Astrocyte (in vitro differentiated cells and primary cell): ENCODE measurements at regions not wholly inside any gene's neighbourhood (a gene's known extent, or its start where the extent isn't known, plus 50 kb on each side); places are given as distances from the start of the nearest gene placed in this dataset.

ENCODE experiments used
- DNase-seq: peaks from one replicate; pipeline ENCODE4 v3.0.0-alpha.2; 2010; ENCODE audit warnings: low read depth
- FAIRE-seq: peaks from 2 replicates; lab custom pipeline; 2011; peaks lifted over from hg19 to GRCh38; lab: Jason Lieb, UNC
- H2AFZ ChIP-seq: 2 replicates; pipeline ENCODE4 v1.6.0; 2012; ENCODE audit warnings: low read depth, low read length, inconsistent platforms
- H3K27ac ChIP-seq: 2 replicates; pipeline ENCODE4 v1.5.1; 2011; ENCODE audit warnings: low read depth, low read length, inconsistent platforms
- H3K27me3 ChIP-seq: 2 replicates; pipeline ENCODE4 v1.6.0; 2011; ENCODE audit warnings: low read length, inconsistent platforms; ENCODE audit not compliant: insufficient read depth
- H3K36me3 ChIP-seq: 2 replicates; pipeline ENCODE4 v1.5.1; 2011; ENCODE audit warnings: low read length, inconsistent platforms; ENCODE audit not compliant: insufficient read depth
- H3K4me1 ChIP-seq: 2 replicates; pipeline ENCODE4 v1.5.1; 2011; ENCODE audit warnings: low read length, inconsistent platforms; ENCODE audit not compliant: insufficient read depth
- H3K4me2 ChIP-seq: 2 replicates; pipeline ENCODE4 v1.6.0; 2012; ENCODE audit warnings: low read length, inconsistent platforms
- H3K4me3 ChIP-seq: 2 replicates; pipeline ENCODE4 v1.5.1; 2011; ENCODE audit warnings: low read depth, mild to moderate bottlenecking, low read length, inconsistent platforms; ENCODE audit not compliant: insufficient read depth
- H3K79me2 ChIP-seq: 2 replicates; pipeline ENCODE4 v1.6.0; 2012; ENCODE audit warnings: mild to moderate bottlenecking, low read length, inconsistent platforms; ENCODE audit not compliant: insufficient read depth
- H3K9ac ChIP-seq: 2 replicates; pipeline ENCODE4 v1.6.0; 2012; ENCODE audit warnings: mild to moderate bottlenecking, low read length, inconsistent platforms
- H3K9me3 ChIP-seq: 2 replicates; pipeline ENCODE4 v1.5.1; 2012; ENCODE audit warnings: low read depth, mild to moderate bottlenecking, low read length, inconsistent platforms; ENCODE audit not compliant: insufficient read depth
- H4K20me1 ChIP-seq: 2 replicates; pipeline ENCODE4 v1.6.0; 2012; ENCODE audit warnings: low read length, inconsistent platforms; ENCODE audit not compliant: insufficient read depth
- H3K27ac Mint-ChIP-seq: one replicate; pipeline ENCODE4 v1.8.0; 2021; ENCODE audit warnings: mild to moderate bottlenecking, mixed read lengths; ENCODE audit not compliant: unreplicated experiment
- H3K27me3 Mint-ChIP-seq: one replicate; pipeline ENCODE4 v1.8.0; 2021; ENCODE audit warnings: low read depth, mixed read lengths; ENCODE audit not compliant: unreplicated experiment
- H3K36me3 Mint-ChIP-seq: one replicate; pipeline ENCODE4 v1.8.0; 2021; ENCODE audit warnings: low read depth, mixed read lengths; ENCODE audit not compliant: unreplicated experiment
- H3K4me1 Mint-ChIP-seq: one replicate; pipeline ENCODE4 v1.8.0; 2021; ENCODE audit warnings: low read depth, mixed read lengths; ENCODE audit not compliant: unreplicated experiment
- H3K4me3 Mint-ChIP-seq: one replicate; pipeline ENCODE4 v1.8.0; 2021; ENCODE audit warnings: mild to moderate bottlenecking, moderate library complexity, mixed read lengths; ENCODE audit not compliant: unreplicated experiment
- H3K9me3 Mint-ChIP-seq: one replicate; pipeline ENCODE4 v1.8.0; 2021; ENCODE audit warnings: mild to moderate bottlenecking, mixed read lengths; ENCODE audit not compliant: unreplicated experiment
- EZH2 ChIP-seq: IDR thresholded peaks from 2 replicates; pipeline ENCODE4 v1.6.1; 2012; ENCODE audit warnings: mild to moderate bottlenecking, low read length, inconsistent platforms; ENCODE audit not compliant: insufficient read depth
- TF ChIP-seq, protein P1 (sequence below): IDR thresholded peaks from 2 replicates; pipeline ENCODE4 v1.5.1; 2011; ENCODE audit warnings: low read depth, mild to moderate bottlenecking, inconsistent platforms, low read length, moderate library complexity; ENCODE audit not compliant: insufficient read depth

DNA sequence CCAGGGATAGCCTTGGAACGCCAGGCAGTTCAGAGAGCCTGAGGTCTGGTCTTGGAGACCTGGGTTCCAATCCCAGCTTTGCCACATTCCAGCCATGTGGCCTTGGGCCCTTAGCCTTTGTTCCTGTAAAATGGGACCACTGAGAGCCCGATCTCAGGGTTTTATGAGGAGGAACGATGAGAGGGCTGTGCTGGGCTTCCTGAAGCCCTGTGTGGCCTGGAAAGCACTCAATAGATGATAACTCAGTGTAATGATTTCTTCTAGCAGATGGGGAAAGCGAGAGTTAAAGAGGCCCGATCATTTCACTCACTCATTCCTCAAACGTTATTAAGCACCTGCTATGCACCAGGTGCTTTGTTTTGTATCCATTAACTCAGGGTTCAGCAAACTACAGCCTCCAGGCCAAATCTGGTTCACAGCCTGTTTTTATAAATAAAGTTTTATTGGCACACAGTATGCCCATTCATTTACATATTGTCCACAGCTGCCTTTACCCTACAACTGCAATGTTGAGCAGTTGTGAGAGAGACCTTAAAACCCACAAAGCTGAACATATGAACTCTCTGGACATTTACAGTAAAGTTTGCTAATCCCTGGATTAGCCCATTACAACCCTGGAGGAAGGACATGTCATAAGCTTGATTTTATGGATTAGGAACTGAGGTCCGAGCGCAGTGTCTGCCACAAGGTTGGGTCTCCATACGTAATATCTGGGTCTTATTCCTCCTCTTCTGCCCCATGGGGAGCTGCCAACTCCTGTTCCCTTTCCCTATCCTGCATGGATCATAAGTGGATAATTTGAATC, 90.4 kb downstream of the CEBPB start:
- Mint-ChIP-seq H3K9me3 (no peaks in the 10 kb centered on the region), H3K27me3 (peaks cover 35% of the 10 kb centered on the region), H3K36me3 (peaks cover 2% of the 10 kb centered on the region), H3K27ac (no peak overlapping the region), H3K4me3 (no peak overlapping the region), H3K4me1 (peaks cover 14% of the 10 kb centered on the region)
- no peaks in the 10 kb centered on the region for H4K20me1 ChIP-seq
- peaks cover 25% of the 10 kb centered on the region for H3K4me1 ChIP-seq
- no peaks in the 10 kb centered on the region for H3K79me2 ChIP-seq
- FAIRE-seq (no peak), DNase-seq (no peak)
- no peaks in the 10 kb centered on the region for H3K36me3 ChIP-seq
- H3K27ac ChIP-seq: no peak overlapping the region
- no peaks in the 10 kb centered on the region for H3K27me3 ChIP-seq
- H3K9ac ChIP-seq: no peak overlapping the region
- no peak overlapping the region for H3K4me2 ChIP-seq
- TF ChIP-seq, protein P1, sequence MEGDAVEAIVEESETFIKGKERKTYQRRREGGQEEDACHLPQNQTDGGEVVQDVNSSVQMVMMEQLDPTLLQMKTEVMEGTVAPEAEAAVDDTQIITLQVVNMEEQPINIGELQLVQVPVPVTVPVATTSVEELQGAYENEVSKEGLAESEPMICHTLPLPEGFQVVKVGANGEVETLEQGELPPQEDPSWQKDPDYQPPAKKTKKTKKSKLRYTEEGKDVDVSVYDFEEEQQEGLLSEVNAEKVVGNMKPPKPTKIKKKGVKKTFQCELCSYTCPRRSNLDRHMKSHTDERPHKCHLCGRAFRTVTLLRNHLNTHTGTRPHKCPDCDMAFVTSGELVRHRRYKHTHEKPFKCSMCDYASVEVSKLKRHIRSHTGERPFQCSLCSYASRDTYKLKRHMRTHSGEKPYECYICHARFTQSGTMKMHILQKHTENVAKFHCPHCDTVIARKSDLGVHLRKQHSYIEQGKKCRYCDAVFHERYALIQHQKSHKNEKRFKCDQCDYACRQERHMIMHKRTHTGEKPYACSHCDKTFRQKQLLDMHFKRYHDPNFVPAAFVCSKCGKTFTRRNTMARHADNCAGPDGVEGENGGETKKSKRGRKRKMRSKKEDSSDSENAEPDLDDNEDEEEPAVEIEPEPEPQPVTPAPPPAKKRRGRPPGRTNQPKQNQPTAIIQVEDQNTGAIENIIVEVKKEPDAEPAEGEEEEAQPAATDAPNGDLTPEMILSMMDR: no peak
- no peak for TF ChIP-seq EZH2
- H2AFZ ChIP-seq: no peak overlapping the region
- H3K9me3 ChIP-seq: no peaks in the 10 kb centered on the region
- no peak overlapping the region for H3K4me3 ChIP-seq

DNA sequence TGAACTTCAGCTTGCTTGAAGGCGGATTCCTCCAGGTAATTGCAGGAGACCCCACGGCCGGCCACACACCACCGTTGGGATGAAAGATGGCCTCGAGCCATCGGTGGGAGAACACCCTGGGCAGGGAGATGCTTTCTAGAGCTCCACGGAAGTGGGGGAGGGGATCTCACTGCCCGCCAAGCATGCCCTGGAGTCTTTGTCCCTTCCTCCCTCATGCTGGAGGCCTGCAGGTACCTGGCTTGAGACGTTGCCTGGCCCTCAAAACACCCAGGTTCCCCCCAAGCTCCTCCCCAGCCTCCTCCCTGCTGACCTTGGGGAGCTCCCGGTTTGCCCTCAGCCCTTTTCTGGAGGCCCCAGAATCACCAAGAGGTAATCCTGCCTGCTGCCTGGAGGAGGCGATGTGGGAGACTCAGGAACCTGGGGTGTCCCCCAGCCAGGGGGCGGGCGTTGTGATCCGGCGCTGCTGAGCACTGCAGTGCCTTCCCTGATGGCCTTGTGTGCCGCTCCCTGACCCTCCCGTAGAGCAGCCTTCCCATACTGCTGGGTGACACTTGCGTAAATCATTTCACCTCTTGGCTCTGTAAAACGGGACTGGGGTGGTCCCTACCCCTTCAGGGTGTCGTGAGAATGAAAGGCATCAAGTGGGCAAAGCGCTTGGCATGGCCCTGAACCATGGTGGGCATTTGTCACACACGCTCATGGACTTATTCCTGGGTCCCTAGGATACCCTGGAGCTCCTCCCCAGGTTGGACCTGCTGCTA, 91.4 kb downstream of the CEBPB start:
- Histone ChIP-seq H3K9ac (no peak overlapping the region), H3K27ac (no peak overlapping the region), H4K20me1 (no peaks in the 10 kb centered on the region), H3K9me3 (no peaks in the 10 kb centered on the region), H3K79me2 (no peaks in the 10 kb centered on the region), H3K4me2 (no peak overlapping the region), H2AFZ (no peak overlapping the region), H3K4me1 (peaks cover 34% of the 10 kb centered on the region), H3K4me3 (no peak overlapping the region), H3K36me3 (no peaks in the 10 kb centered on the region), H3K27me3 (no peaks in the 10 kb centered on the region)
- Mint-ChIP-seq H3K27me3 (peaks cover 25% of the 10 kb centered on the region), H3K9me3 (no peaks in the 10 kb centered on the region), H3K4me1 (peaks cover 24% of the 10 kb centered on the region), H3K36me3 (peaks cover 2% of the 10 kb centered on the region), H3K4me3 (no peak overlapping the region), H3K27ac (no peak overlapping the region)
- no peak for DNase-seq
- no peak for FAIRE-seq
- TF ChIP-seq, protein P1: no peak
- TF ChIP-seq EZH2: no peak
